Cerebellar cortex (tissue), 1 donor: ENCODE measurements at regions not wholly inside any gene's neighbourhood (a gene's known extent, or its start where the extent isn't known, plus 50 kb on each side); places are given as distances from the start of the nearest gene placed in this dataset.
"Not testable (repeated sequence)": the region's sequence is repeated elsewhere in the genome, so short reads cannot be mapped to it uniquely, and the experiment has no call there.

ENCODE experiments used
- DNase-seq: peaks from one replicate; pipeline ENCODE4 v3.0.0-alpha.2; 2015; ENCODE audit warnings: low spot score

GRCh38 chr4:19631814-19632213, 619.9 kb upstream of the SLIT2 start:
- DNase-seq = no peak

DNA sequence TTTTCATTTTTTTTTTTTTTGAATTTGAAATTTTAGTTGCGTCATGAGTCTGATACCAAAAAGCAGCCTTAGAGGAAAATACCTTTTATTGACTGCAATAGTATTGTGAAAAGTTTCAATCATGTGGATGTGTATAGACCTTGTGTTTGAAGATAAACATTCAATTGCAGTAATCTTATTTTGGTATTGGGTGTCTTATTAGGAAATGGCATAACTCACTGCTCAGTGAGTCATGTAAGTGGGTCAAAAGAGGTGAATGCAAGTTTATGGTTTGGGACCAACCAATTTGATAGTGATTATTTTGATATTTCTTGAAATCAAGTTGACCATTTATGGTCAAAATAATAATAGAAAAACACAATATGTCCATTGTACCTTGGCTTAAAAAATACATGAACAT, 627.8 kb upstream of the SLIT2 start:
- DNase-seq = no peak

DNA sequence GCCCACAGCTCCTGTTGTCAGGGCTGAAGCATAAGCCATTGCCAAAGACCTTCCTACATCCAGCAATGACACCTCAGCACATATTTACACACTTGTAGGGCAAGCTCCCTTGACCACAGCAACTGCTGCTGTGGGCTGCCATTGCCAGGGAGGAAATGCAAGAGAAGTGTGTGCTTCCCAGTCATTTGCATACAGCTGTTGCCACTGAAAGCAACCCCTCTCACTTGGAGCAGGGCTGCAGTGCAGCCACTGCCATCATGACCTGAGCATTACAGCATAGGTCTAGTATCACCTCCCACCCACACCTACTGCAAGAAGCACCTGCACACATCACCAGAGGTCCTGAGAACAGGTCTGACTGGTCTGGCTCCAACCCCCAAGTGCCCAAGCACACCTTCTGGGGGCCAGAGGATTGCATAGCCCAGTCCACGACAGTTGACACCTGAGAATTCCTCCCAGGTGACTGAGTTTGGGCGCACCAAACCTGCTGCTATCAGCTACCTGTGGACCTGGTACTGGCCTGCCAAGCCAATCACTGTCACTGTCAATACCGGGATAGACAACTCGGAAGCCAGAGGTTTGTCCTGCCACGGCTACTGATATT, 636.5 kb upstream of the SLIT2 start:
- DNase-seq = no peak

DNA sequence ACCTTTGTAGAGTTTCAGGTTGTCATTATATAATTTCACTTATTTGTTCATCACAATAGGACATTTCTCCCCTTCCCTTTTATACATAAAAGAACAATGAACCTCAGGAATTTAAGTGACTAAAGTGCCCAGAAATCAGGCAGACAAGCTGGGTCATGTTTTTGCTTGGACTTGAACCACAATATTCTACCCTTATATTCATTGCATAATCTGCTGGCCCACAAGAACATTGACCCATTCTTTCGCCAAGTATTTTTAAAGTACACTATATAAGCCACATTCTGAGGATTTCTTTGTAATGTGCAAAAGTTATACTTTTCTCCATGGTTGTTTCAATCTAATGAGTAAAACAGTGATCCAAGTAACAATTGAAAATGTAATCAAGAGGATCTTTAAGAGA, 637.5 kb upstream of the SLIT2 start:
- DNase-seq = no peak

DNA sequence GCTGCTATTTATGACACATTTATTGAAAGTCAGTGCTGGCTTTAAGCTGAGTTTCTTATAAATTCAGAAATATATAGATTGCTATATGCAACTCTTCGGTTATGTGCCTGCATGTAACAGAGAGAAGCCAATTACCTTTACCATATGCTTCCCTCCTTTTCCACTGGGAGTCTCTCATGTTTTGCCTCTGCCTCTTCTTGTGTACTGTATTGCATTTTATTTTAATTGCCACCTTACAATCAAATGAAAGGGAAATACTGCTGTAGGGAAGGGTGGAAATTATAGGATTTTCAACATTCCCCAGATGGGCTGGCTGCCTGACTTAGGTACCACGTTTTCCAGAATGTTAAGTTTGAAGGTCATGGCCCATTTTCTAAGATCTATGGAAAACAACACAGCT, 655.4 kb upstream of the SLIT2 start:
- no peak for DNase-seq

DNA sequence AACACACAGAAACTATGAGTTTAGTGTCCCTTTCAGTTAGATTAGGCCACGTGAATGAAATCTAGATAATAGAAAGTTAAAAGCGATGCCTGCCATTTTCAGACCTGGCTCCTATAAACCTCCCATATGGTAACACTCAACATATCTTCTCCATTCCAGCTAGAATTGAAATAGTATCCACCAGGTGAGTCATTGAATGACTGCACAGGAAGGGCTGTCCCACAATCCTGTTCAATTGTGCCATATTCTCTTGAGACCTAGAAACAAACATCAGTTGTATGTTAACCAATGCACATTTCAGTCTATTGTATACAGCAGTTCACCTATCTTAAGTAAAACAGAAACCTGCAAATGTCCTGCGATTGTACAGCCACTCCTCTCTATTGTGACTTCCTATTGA, 659.3 kb upstream of the SLIT2 start:
- no peak for DNase-seq

GRCh38 chr4:19583827-19584569, 667.7 kb upstream of the SLIT2 start:
- no peak for DNase-seq

- no peak for DNase-seq
Observed at GRCh38 chr4:19580095-19580494, 671.6 kb upstream of the SLIT2 start.

- DNase-seq = no peak
Observed at GRCh38 chr4:19579608-19580007, 672.1 kb upstream of the SLIT2 start.

GRCh38 chr4:19577097-19577496, 674.6 kb upstream of the SLIT2 start:
- DNase-seq = no peak

DNA sequence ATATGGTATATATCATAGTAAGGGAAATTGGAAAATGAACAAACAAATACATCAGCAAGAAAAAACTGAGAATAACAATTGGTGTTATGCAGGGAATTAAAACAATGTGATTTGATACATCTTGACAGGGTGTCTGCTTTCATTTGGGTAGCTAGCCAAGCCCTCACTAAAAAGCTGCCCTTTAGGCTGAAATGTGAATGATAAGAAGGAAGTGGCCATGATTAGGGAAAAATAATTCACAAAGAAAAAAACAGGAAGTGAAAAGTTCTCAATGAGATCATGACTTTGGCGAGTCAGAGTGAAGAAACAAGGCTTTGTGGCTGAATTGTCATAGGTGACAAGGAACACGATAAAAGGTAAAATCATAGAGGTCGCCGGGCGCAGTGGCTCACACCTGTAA, 675.8 kb upstream of the SLIT2 start:
- no peak for DNase-seq

DNA sequence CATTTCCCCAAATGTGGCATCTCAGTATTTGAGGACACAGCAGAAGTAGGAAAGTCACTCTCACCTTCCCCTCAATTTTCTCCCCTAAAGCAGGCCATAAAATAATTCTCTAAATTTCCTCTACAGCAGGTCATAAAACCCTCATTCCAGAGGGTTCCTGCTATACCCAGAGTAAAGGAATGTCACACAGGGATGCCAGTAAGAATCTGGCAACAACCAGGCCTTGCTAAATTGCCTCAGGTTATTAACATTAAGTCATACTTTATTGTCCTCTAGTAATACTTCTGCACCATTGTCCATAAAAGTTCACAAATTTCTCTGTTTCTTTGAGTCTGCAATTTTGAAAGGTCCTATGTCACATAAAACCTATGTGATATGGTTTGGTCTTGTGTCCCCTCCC, 685.7 kb upstream of the SLIT2 start:
- DNase-seq = no peak

- no peak for DNase-seq
Observed at GRCh38 chr4:19562456-19562855, 689.2 kb upstream of the SLIT2 start.

DNA sequence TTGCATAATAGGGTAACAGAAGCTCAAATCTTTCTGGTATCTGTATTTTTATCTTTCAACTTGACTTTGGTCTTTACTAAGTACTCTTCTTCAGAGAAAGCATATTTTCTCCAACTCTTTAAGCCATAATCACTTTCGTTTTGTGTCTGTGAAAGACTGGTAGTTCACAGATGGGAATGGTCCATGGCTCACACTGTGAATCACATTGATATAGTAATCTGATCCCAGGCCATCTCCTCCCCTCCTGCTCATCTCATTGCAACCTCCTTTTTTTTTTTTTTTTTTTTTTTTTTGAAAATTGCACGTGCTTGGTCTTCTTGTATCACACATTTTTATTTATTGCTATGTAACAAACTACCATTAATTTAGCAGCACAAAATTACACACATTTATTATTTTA, 694.5 kb upstream of the SLIT2 start:
- no peak for DNase-seq

- DNase-seq = not testable (repeated sequence)
Observed at GRCh38 chr4:19556276-19556675, 695.4 kb upstream of the SLIT2 start.

DNA sequence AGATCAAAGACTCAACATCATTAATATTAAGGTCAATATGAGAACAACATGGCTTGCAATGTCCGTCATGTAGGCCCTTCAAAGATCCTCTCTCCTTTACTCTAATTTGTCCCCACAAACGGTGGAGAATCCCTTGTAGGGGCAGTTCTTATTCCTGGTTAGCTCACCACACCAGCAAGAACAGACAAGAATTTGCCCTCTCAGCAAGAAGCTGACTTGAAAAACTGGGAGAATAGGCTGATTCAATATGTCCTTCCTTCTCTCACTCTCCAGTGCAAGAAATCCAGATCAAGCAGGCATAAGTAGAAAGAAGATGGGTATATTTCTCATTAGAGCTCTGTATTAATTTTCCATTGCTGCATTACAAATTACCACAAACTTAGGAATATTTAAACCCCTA, 704.2 kb upstream of the SLIT2 start:
- DNase-seq = no peak

- DNase-seq = no peak
Observed at GRCh38 chr4:19544446-19545125, 707.1 kb upstream of the SLIT2 start.

DNA sequence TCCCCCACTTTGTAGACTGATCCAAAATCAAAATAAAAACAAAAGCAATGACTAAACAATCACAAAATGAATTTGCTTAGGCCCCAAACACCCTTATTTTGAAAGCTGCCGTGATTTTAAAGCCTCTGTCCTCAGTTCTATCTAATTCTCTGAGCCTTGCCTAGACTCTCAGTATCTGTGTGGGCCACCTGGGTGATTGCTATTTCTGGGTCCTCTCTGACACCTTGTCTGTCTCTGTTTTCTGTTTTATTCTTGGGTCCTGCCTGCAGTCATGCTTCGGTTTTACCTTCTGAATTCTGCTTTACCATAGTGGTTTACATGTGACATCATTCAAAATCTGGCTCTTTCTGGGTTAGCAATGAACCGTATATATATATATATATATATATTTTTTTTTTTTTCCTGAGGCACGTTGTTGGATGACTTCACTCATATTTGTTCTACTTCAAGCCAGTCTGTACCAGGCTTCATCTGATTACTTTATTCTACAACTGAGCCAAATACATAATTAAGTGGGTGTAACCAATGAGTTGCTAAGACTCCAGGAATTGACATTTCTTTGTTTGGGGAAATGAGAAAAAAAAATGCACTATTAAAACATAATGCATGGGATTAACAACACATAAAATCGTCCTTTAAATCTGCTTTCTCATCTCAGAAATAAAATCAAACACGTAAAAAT, 710.7 kb upstream of the SLIT2 start:
- no peak for DNase-seq

GRCh38 chr4:19539201-19539600, 712.5 kb upstream of the SLIT2 start:
- DNase-seq = no peak

- no peak for DNase-seq
Observed at GRCh38 chr4:19534159-19534558, 717.5 kb upstream of the SLIT2 start.

- DNase-seq = no peak
Observed at GRCh38 chr4:19531906-19532848, 719.5 kb upstream of the SLIT2 start.

DNA sequence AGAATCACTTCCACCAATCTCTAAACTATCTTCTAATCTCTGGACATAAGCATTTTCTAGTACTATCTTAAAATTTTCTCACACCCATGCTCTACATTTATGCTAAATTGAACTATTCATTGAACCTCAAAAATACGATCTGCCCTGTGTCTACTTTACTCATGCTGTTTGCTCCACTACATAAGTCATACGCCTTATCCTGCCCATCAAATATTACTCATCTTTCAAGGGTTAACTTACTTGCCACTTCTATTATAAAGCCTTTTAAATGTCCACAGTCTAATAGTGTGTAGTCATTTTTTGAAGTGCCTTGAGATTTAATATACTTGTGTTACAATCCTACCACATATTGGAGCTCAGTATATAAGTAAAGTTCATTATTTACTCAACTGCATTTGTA, 727.7 kb upstream of the SLIT2 start:
- DNase-seq = no peak
